AG10803 (cell line): ENCODE measurements at regions not wholly inside any gene's neighbourhood (a gene's known extent, or its start where the extent isn't known, plus 50 kb on each side); places are given as distances from the start of the nearest gene placed in this dataset.

Experiments used
- DNase-seq: peaks from one replicate; pipeline ENCODE4 v3.0.0; 2010; ENCODE audit warnings: low read depth
- H3K4me3 ChIP-seq: 2 replicates; pipeline ENCODE4 v1.5.1; 2011; ENCODE audit warnings: mild to moderate bottlenecking, low read length, control low read depth
- TF ChIP-seq, protein P1 (sequence below): conservative IDR thresholded peaks from 2 replicates; pipeline ENCODE4 v1.5.1; 2011; ENCODE audit warnings: mild to moderate bottlenecking, low read length, control low read depth, inconsistent platforms

DNA sequence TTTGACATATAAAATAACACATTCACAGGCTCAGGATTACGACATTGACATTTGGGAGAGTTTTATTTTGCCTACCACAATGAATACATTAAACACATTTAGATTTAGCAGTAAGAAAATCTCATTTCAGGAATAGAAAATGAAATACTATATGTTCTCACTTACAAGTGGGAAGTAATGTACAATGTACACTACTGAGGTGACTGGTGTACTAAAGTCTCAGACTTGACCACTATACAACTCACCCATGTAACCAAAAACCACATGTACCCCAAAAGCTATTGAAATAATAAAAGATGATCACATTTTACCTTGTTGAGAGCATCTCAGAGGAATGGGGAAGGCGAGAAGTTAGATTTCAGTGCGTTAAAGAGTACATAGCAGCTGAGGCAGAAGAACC is 1202.4 kb upstream of the SEMA6A start:
- TF ChIP-seq, protein P1, sequence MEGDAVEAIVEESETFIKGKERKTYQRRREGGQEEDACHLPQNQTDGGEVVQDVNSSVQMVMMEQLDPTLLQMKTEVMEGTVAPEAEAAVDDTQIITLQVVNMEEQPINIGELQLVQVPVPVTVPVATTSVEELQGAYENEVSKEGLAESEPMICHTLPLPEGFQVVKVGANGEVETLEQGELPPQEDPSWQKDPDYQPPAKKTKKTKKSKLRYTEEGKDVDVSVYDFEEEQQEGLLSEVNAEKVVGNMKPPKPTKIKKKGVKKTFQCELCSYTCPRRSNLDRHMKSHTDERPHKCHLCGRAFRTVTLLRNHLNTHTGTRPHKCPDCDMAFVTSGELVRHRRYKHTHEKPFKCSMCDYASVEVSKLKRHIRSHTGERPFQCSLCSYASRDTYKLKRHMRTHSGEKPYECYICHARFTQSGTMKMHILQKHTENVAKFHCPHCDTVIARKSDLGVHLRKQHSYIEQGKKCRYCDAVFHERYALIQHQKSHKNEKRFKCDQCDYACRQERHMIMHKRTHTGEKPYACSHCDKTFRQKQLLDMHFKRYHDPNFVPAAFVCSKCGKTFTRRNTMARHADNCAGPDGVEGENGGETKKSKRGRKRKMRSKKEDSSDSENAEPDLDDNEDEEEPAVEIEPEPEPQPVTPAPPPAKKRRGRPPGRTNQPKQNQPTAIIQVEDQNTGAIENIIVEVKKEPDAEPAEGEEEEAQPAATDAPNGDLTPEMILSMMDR: no peak
- no peak for DNase-seq

DNA sequence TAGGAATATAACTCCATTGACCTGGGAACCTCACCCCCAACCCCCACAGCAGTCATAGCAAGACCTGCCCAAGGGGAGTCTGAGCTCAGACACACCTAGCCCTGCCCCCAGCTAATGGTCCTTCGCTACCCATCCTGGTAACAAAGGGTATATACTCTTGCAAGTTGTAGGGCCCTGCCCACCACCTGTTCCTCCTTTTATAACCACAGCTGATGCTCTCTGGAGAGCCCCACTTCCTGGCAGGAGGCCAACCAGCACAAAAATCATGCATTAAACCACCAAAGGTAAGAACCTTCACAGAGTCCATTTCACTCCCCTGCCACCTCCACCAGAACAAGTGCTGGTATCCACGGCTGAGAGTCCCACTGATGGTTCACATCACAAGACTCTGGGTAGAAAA is 1195.3 kb upstream of the SEMA6A start:
- DNase-seq: no peak
- H3K4me3 ChIP-seq: no peak overlapping the region
- TF ChIP-seq, protein P1: no peak

More for the DNA sequence above, 1202.4 kb upstream of the SEMA6A start:
- no peak overlapping the region for H3K4me3 ChIP-seq

DNA sequence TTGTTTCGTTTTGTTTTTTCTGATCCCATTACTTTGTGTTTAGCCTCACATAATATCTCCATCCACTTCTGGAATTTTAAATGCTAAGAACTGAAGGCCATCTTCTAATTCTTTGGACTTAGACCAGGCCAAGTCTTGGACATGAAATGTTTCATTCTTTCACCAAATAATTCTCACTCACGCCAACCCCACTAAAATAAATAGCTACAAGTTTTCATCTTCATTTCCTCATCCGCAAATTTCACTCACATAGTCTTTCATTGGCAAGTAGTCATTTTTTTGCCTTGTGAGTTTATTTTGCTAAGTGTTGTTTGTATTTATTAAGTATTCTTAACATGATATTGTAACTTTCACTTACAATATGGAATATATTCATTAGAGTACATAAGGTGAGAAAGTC is 1188.6 kb upstream of the SEMA6A start:
- no peak overlapping the region for H3K4me3 ChIP-seq
- DNase-seq: no peak
- TF ChIP-seq, protein P1: no peak

DNA sequence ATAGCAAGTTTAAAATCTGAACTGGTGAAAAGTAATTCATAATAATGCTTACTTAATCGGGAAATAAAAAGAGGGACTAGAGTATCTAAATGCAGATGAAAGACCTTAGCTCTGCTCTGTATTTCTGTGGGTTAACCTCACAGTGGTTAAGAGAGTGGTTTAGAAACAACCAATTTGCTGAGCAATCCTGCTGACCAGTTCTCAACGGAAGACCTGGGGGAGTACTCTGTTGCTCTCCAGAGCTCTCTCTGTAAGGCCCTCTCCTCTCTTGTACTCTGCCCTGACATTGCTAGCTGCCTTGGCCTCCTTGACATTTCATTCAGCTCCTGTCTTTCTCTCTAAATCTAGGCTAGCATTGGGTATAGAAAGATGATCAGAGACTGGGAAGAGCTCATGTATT is 1186.6 kb upstream of the SEMA6A start:
- TF ChIP-seq, protein P1: no peak
- H3K4me3 ChIP-seq: no peak overlapping the region
- DNase-seq: no peak

DNA sequence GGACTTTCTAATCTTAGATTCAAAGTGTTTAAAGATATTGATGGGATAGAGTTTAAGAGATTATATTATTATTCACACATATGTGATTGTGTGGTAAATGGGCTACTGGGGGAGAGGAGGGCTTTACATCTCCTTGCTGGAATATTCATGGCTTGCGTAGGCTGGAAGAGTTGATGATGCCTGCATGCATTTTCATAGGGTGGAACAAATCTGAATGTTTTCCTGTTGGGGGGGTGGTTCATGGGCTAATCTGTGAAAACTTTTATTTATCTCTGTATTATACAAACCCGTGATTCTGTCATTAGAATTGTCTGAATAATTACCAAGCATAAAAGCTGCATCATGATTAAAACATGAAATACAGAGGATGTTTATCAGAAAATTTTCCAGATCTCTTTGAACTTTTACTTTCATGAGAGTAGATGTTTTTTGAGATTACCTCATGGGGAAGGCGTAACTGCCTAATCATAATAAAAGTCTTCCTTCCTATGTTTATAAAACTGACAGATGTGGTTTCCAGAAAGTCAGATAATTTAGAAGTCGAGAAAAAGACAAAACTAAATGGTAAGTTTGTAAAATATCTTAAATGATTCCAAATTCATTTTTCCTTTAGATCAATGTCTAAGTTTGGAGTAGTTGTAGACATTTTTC is 1185.4 kb upstream of the SEMA6A start:
- no peak for DNase-seq
- TF ChIP-seq, protein P1: no peak
- H3K4me3 ChIP-seq: no peak overlapping the region

DNA sequence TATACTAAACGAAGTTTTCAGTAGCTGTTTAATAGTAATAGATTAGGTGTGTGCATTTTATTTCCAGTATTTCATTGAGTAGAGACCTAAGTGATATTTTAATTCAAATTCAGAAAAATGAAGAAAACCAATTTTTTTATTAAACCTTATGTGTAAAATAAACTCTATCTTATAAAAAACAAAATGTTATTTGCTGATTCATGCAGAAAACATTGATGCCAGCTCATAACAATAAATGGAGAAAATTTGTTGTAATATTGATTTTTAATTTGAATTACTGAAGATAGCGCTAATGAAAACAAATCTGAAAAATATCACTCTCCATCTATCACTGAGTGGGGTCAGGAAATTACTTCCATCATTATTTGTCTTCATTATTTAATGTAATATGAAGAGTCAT is 1177.8 kb upstream of the SEMA6A start:
- no peak for DNase-seq
- H3K4me3 ChIP-seq: no peak overlapping the region
- TF ChIP-seq, protein P1: no peak

DNA sequence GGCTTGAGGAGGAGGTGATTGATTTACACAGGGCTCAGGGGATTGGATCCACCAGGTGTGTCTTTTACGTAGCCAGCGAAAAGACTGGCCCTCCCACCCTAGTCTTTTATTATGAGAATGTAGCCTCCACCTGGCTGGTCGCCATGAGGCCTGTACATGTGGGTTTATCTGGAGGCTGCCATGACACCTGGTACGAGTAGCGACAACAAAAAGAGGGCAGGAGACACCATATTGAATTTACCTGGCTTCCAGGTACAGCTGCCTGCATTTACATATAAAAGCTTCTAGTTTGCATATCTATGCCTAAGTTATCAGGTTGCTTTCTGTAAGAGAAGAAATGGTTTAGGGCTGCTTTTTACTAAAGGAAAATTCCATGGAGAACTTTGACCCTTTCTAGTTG is 1173.7 kb upstream of the SEMA6A start:
- no peak for DNase-seq
- H3K4me3 ChIP-seq: no peak overlapping the region
- TF ChIP-seq, protein P1: no peak
